HEK293T (cell line): ENCODE measurements at regions not wholly inside any gene's neighbourhood (a gene's known extent, or its start where the extent isn't known, plus 50 kb on each side); places are given as distances from the start of the nearest gene placed in this dataset.
"Not testable (repeated sequence)": the region's sequence is repeated elsewhere in the genome, so short reads cannot be mapped to it uniquely, and the experiment has no call there.

ENCODE experiments used
- CTCF ChIA-PET: fragments of 350-600 bp; formaldehyde crosslinking; extraction: SDS; loops from one replicate; lab custom pipeline; 2021; ENCODE audit warnings: antibody characterized with exemption, inconsistent platforms; lab: Yijun Ruan, JAX
- POLR2A ChIA-PET: fragments of 350-600 bp; formaldehyde crosslinking; extraction: SDS; loops from one replicate; lab custom pipeline; 2020; ENCODE audit warnings: antibody characterized with exemption, inconsistent platforms; lab: Yijun Ruan, JAX
- DNase-seq: peaks from one replicate; pipeline ENCODE4 v3.0.0; 2012; ENCODE audit warnings: mixed read lengths; ENCODE audit errors: extremely low spot score
- ARNT ChIP-seq: fragments of 450-650 bp; IDR thresholded peaks from 2 replicates; pipeline ENCODE4 v1.6.1; 2017; ENCODE audit warnings: mild to moderate bottlenecking
- BHLHE40 ChIP-seq: fragments of 450-650 bp; IDR thresholded peaks from 2 replicates; pipeline ENCODE4 v1.6.1; 2016; ENCODE audit warnings: mild to moderate bottlenecking, moderate library complexity, borderline replicate concordance
- CTBP1 ChIP-seq: fragments of 450-650 bp; IDR thresholded peaks from 2 replicates; pipeline ENCODE4 v1.6.1; 2016; ENCODE audit warnings: borderline replicate concordance
- ELF4 ChIP-seq: fragments of 450-650 bp; IDR thresholded peaks from 2 replicates; pipeline ENCODE4 v1.6.1; 2017; ENCODE audit warnings: antibody characterized with exemption
- FOXA1 ChIP-seq: fragments of 450-650 bp; IDR thresholded peaks from 2 replicates; pipeline ENCODE4 v1.6.1; 2016; ENCODE audit warnings: mild to moderate bottlenecking
- FOXK2 ChIP-seq: fragments of 450-650 bp; IDR thresholded peaks from 2 replicates; pipeline ENCODE4 v1.6.1; 2016; ENCODE audit warnings: mild to moderate bottlenecking
- FOXM1 ChIP-seq: fragments of 450-650 bp; IDR thresholded peaks from 2 replicates; pipeline ENCODE4 v1.6.1; 2017; ENCODE audit warnings: mild to moderate bottlenecking, borderline replicate concordance
- HDGF ChIP-seq: fragments of 450-650 bp; IDR thresholded peaks from 2 replicates; pipeline ENCODE4 v1.6.1; 2017; ENCODE audit warnings: antibody characterized with exemption, borderline replicate concordance
- L3MBTL2 ChIP-seq: fragments of 450-650 bp; conservative IDR thresholded peaks from 2 replicates; pipeline ENCODE4 v1.6.1; 2016; ENCODE audit warnings: mild to moderate bottlenecking
- LEF1 ChIP-seq: fragments of 450-650 bp; IDR thresholded peaks from 2 replicates; pipeline ENCODE4 v1.6.1; 2017; ENCODE audit warnings: mild to moderate bottlenecking, borderline replicate concordance
- NFRKB ChIP-seq: fragments of 450-650 bp; IDR thresholded peaks from 2 replicates; pipeline ENCODE4 v1.6.1; 2016; ENCODE audit warnings: mild to moderate bottlenecking, moderate library complexity
- SP1 ChIP-seq: fragments of 450-650 bp; IDR thresholded peaks from 2 replicates; pipeline ENCODE4 v1.6.1; 2017
- SUZ12 ChIP-seq: fragments of 450-650 bp; IDR thresholded peaks from 2 replicates; pipeline ENCODE4 v1.6.1; 2016; ENCODE audit warnings: mild to moderate bottlenecking
- TARDBP ChIP-seq: fragments of 450-650 bp; IDR thresholded peaks from 2 replicates; pipeline ENCODE4 v1.6.1; 2016
- ZNF384 ChIP-seq: fragments of 450-650 bp; IDR thresholded peaks from 2 replicates; pipeline ENCODE4 v1.6.1; 2016
- TF ChIP-seq, protein P1 (sequence below): fragments of 450-650 bp; IDR thresholded peaks from 2 replicates; pipeline ENCODE4 v1.6.1; 2016

DNA sequence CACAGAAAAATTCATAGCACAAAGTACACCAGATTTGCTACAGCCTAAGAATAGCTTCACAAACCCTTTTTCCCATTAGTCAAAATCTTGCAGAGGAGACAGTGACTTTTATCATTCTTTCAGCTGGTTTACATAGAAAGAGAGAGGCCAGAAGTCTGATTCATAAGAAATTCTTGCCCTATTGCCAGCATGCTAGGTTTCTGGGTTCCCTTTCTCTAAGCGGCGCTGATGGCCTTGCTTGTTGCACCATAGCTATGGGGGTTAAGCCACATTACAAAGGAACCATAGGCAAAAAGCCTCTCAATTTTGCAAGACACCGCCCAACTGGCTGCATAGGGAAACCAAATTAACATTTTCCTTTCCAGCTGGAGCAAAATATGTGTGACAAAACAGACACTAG, 87.4 kb downstream of the ZNF467 start:
- TF ChIP-seq SP1 (no peak), SUZ12 (no peak), L3MBTL2 (no peak)
- no peak for DNase-seq
- ChIA-PET CTCF (interaction anchor here (0.6 to 1.3 kb wide), 3 partner anchors 23 to 264 kb away, joined by 4 to 6 read pairs (median 5); no protein-coding TSS in a partner anchor), POLR2A (interaction anchor here (1.1 kb wide), 1 partner anchor 15 kb away, joined by 4 read pairs; no protein-coding TSS in a partner anchor)

DNA sequence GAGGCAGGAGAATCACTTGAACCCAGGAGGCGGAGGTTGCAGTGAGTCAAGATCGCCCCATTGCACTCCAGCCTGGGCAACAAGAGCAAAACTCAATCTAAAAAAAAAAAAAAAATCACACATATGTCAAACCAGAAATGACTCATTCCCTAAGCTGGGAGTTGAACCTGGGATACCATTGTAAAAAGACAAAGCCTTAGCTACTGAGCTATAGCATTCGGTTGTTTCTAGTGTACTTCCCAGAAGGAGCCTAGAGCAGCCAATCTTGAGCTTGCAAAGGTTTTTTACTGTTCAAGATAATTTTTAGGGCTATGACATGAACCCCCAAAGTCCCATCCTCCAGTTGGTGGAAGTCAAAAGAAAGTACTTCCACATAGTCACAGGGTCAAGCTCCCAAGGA, 87.9 kb downstream of the ZNF467 start:
- DNase-seq = no peak
- ChIA-PET CTCF (interaction anchor here (0.6 to 0.7 kb wide), 2 partner anchors 23 to 264 kb away, joined by 4 to 5 read pairs; no protein-coding TSS in a partner anchor), POLR2A (no interaction called here)
- TF ChIP-seq CTBP1 (no peak), ZNF384 (no peak), FOXM1 (no peak), BHLHE40 (no peak), NFRKB (no peak)

DNA sequence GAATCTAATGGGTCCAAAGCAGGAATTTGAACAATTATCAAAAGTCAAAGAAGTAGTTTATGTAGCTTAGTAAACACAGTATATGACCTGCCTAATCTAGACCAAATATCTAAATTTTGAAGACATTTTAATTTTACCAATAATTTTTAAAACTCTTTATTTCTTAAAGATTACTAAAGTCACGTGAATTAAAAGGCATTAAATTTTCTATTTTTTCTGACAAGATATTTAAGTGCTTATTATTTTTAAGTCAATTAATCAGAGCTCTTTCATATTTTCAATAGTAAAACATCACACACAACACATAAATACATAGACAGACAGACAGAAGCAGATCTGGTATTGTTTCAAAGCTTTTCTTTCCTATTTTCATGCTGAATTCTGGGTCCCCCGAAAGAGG, 89.5 kb downstream of the ZNF467 start:
- TF ChIP-seq ELF4 = no peak
- TF ChIP-seq FOXM1 = no peak
- no peak for TF ChIP-seq FOXA1
- TF ChIP-seq ZNF384 = no peak
- no peak for TF ChIP-seq FOXK2
- TF ChIP-seq, protein P1, sequence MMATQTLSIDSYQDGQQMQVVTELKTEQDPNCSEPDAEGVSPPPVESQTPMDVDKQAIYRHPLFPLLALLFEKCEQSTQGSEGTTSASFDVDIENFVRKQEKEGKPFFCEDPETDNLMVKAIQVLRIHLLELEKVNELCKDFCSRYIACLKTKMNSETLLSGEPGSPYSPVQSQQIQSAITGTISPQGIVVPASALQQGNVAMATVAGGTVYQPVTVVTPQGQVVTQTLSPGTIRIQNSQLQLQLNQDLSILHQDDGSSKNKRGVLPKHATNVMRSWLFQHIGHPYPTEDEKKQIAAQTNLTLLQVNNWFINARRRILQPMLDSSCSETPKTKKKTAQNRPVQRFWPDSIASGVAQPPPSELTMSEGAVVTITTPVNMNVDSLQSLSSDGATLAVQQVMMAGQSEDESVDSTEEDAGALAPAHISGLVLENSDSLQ = no peak
- TF ChIP-seq TARDBP = no peak
- no peak for TF ChIP-seq LEF1
- TF ChIP-seq SP1 = no peak
- TF ChIP-seq ARNT = no peak
- ChIA-PET CTCF (interaction anchor here (1.7 to 2.9 kb wide), 2 partner anchors 13 to 22 kb away, joined by 4 to 12 read pairs; no protein-coding TSS in a partner anchor), POLR2A (interaction anchor here (1.6 kb wide), 1 partner anchor 31 kb away, joined by 4 read pairs; a partner anchor contains a TSS)
- no peak for DNase-seq

DNA sequence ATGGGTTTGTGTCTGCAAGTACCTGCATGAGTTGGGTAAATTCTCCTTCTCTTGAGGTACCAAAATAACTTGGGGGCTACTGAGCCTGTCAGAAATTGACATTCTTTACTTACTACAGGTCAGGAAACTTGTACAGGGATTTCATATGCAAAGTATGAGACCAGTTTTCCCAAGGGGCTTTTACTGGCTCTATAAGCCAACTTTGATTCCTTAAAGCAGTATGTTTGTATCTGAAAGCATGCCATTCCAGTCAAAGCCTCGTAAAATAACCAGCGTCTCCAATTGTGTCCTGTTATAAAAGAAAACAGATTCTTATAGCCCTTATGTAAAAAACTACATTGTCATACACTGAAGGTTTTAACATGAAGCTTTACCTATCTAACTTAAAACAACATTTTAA, 90.2 kb downstream of the ZNF467 start:
- DNase-seq = no peak
- POLR2A ChIA-PET = no interaction called here
- CTCF ChIA-PET = interaction anchor here (1.7 to 2.9 kb wide), 2 partner anchors 13 to 21 kb away, joined by 4 to 12 read pairs; no protein-coding TSS in a partner anchor
- no peak for TF ChIP-seq SP1
- TF ChIP-seq ELF4 = no peak
- no peak for TF ChIP-seq ARNT
- TF ChIP-seq L3MBTL2 = no peak
- TF ChIP-seq ZNF384 = no peak
- no peak for TF ChIP-seq TARDBP
- TF ChIP-seq LEF1 = no peak

DNA sequence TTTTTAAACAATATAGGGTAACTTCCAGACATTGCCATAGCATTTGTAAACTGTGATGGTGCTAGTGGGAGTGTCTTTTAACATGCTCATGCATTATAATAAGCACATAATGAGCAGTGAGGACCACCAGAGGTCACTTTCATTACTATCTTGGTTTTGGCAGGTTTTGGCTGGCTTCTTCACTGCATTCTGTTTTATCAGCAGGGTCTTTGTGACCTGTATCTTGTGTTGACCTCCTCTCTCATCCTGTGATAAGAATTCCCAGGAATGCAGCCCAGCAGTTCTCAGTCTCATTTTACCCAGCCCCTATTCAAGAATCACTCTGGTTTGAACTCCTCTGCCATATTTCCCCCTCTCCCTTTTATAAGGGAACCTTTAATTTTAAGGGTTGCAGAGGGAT, 91.3 kb downstream of the ZNF467 start:
- ChIA-PET POLR2A (no interaction called here), CTCF (interaction anchor here (2.9 kb wide), 1 partner anchor 20 kb away, joined by 12 read pairs; no protein-coding TSS in a partner anchor)
- DNase-seq = no peak
- no peak for TF ChIP-seq TARDBP
- TF ChIP-seq NFRKB = no peak
- TF ChIP-seq FOXM1 = no peak

DNA sequence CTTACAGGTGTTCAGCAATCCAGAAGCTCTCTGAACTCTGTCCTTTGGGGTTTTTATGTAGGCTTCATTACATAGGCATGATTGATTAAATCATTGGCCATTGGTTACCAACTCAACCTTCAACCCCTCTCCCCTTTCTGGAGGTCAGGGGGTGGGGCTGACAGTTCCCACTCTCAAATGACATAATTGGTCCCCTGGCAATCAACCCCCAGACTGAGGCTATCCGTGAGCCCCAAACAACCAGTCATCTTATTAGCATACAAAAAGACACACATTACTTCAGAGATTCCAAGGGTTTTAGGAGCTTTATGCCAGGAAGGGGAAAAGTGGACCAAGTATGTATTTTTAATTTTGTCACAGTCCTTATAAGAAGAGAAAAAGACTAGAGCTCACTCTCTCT, 92.1 kb downstream of the ZNF467 start:
- TF ChIP-seq HDGF (no peak), TARDBP (no peak), LEF1 (no peak), SP1 (no peak), CTBP1 (no peak)
- ChIA-PET CTCF (no interaction called here), POLR2A (no interaction called here)
- no peak for DNase-seq

DNA sequence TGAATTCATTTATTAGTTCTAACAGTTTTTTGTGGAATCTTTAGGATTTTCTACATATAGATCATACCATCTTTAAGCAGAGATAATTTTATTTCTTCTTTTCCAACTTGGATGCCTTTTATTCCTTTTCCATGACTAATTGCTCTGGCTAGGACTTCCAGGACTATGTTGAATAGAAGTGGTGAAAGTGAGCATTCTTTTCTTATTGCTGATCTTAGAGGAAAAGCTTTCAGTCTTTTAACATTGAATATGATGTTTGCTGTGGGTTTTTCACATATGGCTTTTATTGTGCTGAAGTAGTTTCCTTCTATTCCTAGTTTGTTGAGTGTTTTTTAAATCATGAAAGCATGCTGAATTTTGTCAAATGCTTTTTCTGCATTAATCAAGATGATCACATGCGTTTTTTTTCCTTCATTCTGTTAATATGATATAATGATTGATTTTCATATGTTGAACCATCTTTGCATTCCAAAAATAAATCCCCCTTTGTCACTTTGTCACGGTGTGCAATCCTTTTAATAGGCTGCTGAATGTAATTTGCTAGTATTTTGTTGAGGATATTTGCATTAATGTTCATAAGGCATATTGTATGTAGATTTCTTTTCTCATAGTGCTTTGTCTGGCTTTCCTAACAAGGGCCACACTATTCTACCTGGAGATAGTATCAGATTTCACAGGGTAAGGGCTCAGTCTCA, 92.9 kb downstream of the ZNF467 start:
- POLR2A ChIA-PET = no interaction called here
- DNase-seq = no peak

DNA sequence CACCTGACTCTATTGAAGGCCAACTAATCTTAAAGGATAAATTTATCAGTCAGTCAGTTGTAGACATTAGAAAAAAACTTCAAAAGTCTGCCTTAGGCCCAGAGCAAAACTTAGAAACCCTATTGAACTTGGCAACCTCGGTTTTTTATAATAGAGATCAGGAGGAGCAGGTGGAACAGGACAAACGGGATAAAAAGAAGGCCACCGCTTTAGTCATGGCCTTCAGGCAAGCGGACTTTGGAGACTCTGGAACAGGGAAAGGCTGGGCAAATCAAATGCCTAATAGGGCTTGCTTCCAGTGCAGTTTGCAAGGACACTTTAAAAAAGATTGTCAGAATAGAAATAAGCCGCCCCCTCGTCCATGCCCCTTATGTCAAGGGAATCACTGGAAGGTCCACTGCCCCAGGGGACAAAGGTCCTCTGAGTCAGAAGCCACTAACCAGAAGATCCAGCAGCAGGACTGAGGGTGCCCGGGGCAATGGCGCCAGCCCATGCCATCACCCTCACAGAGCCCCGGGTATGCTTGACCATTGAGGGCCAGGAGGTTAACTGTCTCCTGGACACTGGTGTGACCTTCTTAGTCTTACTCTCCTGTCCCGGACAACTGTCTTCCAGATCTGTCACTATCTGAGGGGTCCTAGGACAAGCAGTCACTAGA, 98.5 kb downstream of the ZNF467 start:
- CTCF ChIA-PET, DNase-seq, POLR2A ChIA-PET: not testable (repeated sequence)

More for the DNA sequence above, 92.9 kb downstream of the ZNF467 start:
- TF ChIP-seq SUZ12 (no peak), SP1 (no peak), BHLHE40 (no peak), FOXA1 (no peak), ZNF384 (no peak), HDGF (no peak), CTBP1 (no peak), L3MBTL2 (no peak), LEF1 (no peak)
- TF ChIP-seq, protein P1 = no peak
- CTCF ChIA-PET = no interaction called here
